GM23248 (cell line): ENCODE measurements at regions not wholly inside any gene's neighbourhood (a gene's known extent, or its start where the extent isn't known, plus 50 kb on each side); places are given as distances from the start of the nearest gene placed in this dataset.

Source experiments
- DNase-seq: peaks from one replicate; pipeline ENCODE4 v3.0.0-alpha.2; 2015
- H2AFZ ChIP-seq: fragments of 200-600 bp; sonication (generic); 2 replicates; pipeline ENCODE4 v1.6.1; 2016; ENCODE audit warnings: antibody characterized with exemption
- H3F3A ChIP-seq: fragments of 200-600 bp; sonication (generic); 2 replicates; pipeline ENCODE4 v1.6.1; 2016; ENCODE audit warnings: mild to moderate bottlenecking, antibody characterized with exemption, mixed run types; ENCODE audit not compliant: insufficient read depth
- H3K27ac ChIP-seq: fragments of 200-600 bp; sonication (generic); 2 replicates; pipeline ENCODE4 v1.5.1; 2016; ENCODE audit warnings: mild to moderate bottlenecking
- H3K27me3 ChIP-seq: fragments of 200-600 bp; sonication (generic); replicated peaks from 2 replicates; pipeline ENCODE4 v1.6.1; 2016; ENCODE audit warnings: mild to moderate bottlenecking; ENCODE audit not compliant: insufficient read depth
- H3K36me3 ChIP-seq: fragments of 200-600 bp; sonication (generic); 2 replicates; pipeline ENCODE4 v1.6.1; 2016; ENCODE audit warnings: low read depth, mild to moderate bottlenecking
- H3K4me1 ChIP-seq: fragments of 200-600 bp; sonication (generic); 2 replicates; pipeline ENCODE4 v1.6.1; 2016; ENCODE audit warnings: mild to moderate bottlenecking; ENCODE audit not compliant: insufficient read depth
- H3K4me2 ChIP-seq: fragments of 200-600 bp; sonication (generic); one replicate; pipeline ENCODE4 v1.6.1; 2016; ENCODE audit warnings: mild to moderate bottlenecking; ENCODE audit not compliant: unreplicated experiment
- H3K4me3 ChIP-seq: fragments of 200-600 bp; sonication (generic); 2 replicates; pipeline ENCODE4 v1.5.1; 2016; ENCODE audit warnings: mild to moderate bottlenecking
- H3K79me2 ChIP-seq: fragments of 200-600 bp; sonication (generic); 2 replicates; pipeline ENCODE4 v1.6.1; 2016; ENCODE audit warnings: mild to moderate bottlenecking; ENCODE audit not compliant: insufficient read depth
- H3K9ac ChIP-seq: fragments of 200-600 bp; sonication (generic); 2 replicates; pipeline ENCODE4 v1.6.1; 2016; ENCODE audit warnings: mild to moderate bottlenecking
- H3K9me2 ChIP-seq: fragments of 200-600 bp; sonication (generic); 2 replicates; pipeline ENCODE4 v1.6.1; 2016; ENCODE audit warnings: mixed run types, mild to moderate bottlenecking, moderate library complexity; ENCODE audit not compliant: insufficient read depth
- H3K9me3 ChIP-seq: fragments of 200-600 bp; sonication (generic); one replicate; pipeline ENCODE4 v1.6.1; 2017; ENCODE audit warnings: low read depth
- H4K20me1 ChIP-seq: fragments of 200-600 bp; sonication (generic); 2 replicates; pipeline ENCODE4 v1.6.0; 2016; ENCODE audit not compliant: insufficient read depth
- EZH2 ChIP-seq: fragments of 200-600 bp; sonication (generic); IDR thresholded peaks from 2 replicates; pipeline ENCODE4 v1.6.1; 2018; ENCODE audit warnings: antibody characterized with exemption, mild to moderate bottlenecking; ENCODE audit not compliant: insufficient read depth, poor library complexity, severe bottlenecking
- EZH2phosphoT487 ChIP-seq: fragments of 200-600 bp; sonication (generic); IDR thresholded peaks from 2 replicates; pipeline ENCODE4 v1.6.1; 2018; ENCODE audit warnings: antibody characterized with exemption, moderate library complexity, mild to moderate bottlenecking, low read depth; ENCODE audit not compliant: insufficient read depth
- WGBS, 2 experiments: methylation state at CpG; one replicate each; pipeline ENCODE4 v1.1.6; 2015 to 2017; ENCODE audit warnings: low lambda C conversion rate in 2 of 2, low coverage in 1 of 2; ENCODE audit errors: missing lambda C conversion rate in 2 of 2; 5-methylcytosine and 5-hydroxymethylcytosine counted together
- in situ Hi-C: fragments of 300-500 bp; cut with MboI; formaldehyde crosslinking; loops from 2 replicates; pipeline ENCODE4 v1.15.0; 2020

- 15 to 17% methylated on average over 4 of the region's 4 CpGs for WGBS, 2 experiments
- Histone ChIP-seq H3K9me2 (no peaks in the 10 kb centered on the region), H4K20me1 (no peaks in the 10 kb centered on the region), H3K27me3 (no peaks in the 10 kb centered on the region), H3K4me1 (no peaks in the 10 kb centered on the region), H2AFZ (no peak overlapping the region), H3K4me2 (no peak overlapping the region), H3K36me3 (no peaks in the 10 kb centered on the region), H3K4me3 (no peak overlapping the region), H3K27ac (no peak overlapping the region), H3F3A (no peaks in the 10 kb centered on the region), H3K79me2 (no peaks in the 10 kb centered on the region), H3K9ac (no peak overlapping the region), H3K9me3 (no peaks in the 10 kb centered on the region)
- no peak for DNase-seq
- in situ Hi-C loops: no loop called here
- TF ChIP-seq EZH2phosphoT487 (no peak), EZH2 (no peak)
Observed at GRCh38 chr1:239287296-239287695, 99.1 kb upstream of the CHRM3 start.

GRCh38 chr1:239283216-239283615 lies 103.2 kb upstream of the CHRM3 start:
- no peaks in the 10 kb centered on the region for H3F3A ChIP-seq
- no peak for TF ChIP-seq EZH2
- no peak for TF ChIP-seq EZH2phosphoT487
- DNase-seq: no peak
- no peak overlapping the region for H3K27ac ChIP-seq
- WGBS, 2 experiments: 13 to 14% methylated on average over 6 of the region's 6 CpGs
- no peak overlapping the region for H3K4me2 ChIP-seq
- H4K20me1 ChIP-seq: no peaks in the 10 kb centered on the region
- H3K36me3 ChIP-seq: no peaks in the 10 kb centered on the region
- no peaks in the 10 kb centered on the region for H3K4me1 ChIP-seq
- no peaks in the 10 kb centered on the region for H3K9me2 ChIP-seq
- H3K27me3 ChIP-seq: no peaks in the 10 kb centered on the region
- no peak overlapping the region for H2AFZ ChIP-seq
- in situ Hi-C loops: no loop called here
- H3K79me2 ChIP-seq: no peaks in the 10 kb centered on the region
- no peak overlapping the region for H3K4me3 ChIP-seq
- no peak overlapping the region for H3K9ac ChIP-seq
- H3K9me3 ChIP-seq: no peaks in the 10 kb centered on the region

GRCh38 chr1:239282411-239282810 lies 104.0 kb upstream of the CHRM3 start:
- H3F3A ChIP-seq: no peaks in the 10 kb centered on the region
- in situ Hi-C loops: no loop called here
- TF ChIP-seq EZH2phosphoT487: no peak
- no peak for TF ChIP-seq EZH2
- H3K27me3 ChIP-seq: no peaks in the 10 kb centered on the region
- H3K36me3 ChIP-seq: no peaks in the 10 kb centered on the region
- H3K9ac ChIP-seq: no peak overlapping the region
- no peaks in the 10 kb centered on the region for H4K20me1 ChIP-seq
- no peak overlapping the region for H3K4me3 ChIP-seq
- no peak for DNase-seq
- no peak overlapping the region for H2AFZ ChIP-seq
- H3K9me2 ChIP-seq: no peaks in the 10 kb centered on the region
- H3K9me3 ChIP-seq: no peaks in the 10 kb centered on the region
- H3K27ac ChIP-seq: no peak overlapping the region
- H3K79me2 ChIP-seq: no peaks in the 10 kb centered on the region
- no peaks in the 10 kb centered on the region for H3K4me1 ChIP-seq
- 1 to 5% methylated on average over 3 of the region's 3 CpGs for WGBS, 2 experiments
- H3K4me2 ChIP-seq: no peak overlapping the region

GRCh38 chr1:239276051-239276450 lies 110.3 kb upstream of the CHRM3 start:
- H3K4me3 ChIP-seq: no peak overlapping the region
- DNase-seq: no peak
- H2AFZ ChIP-seq: no peak overlapping the region
- 16 to 31% methylated on average over 5 of the region's 5 CpGs for WGBS, 2 experiments
- in situ Hi-C loops: no loop called here
- no peaks in the 10 kb centered on the region for H3K4me1 ChIP-seq
- no peaks in the 10 kb centered on the region for H3K36me3 ChIP-seq
- no peak overlapping the region for H3K27ac ChIP-seq
- no peaks in the 10 kb centered on the region for H3K27me3 ChIP-seq
- no peak for TF ChIP-seq EZH2
- no peak for TF ChIP-seq EZH2phosphoT487
- H3K4me2 ChIP-seq: no peak overlapping the region
- H3K9me3 ChIP-seq: no peaks in the 10 kb centered on the region
- H3K9me2 ChIP-seq: no peaks in the 10 kb centered on the region
- no peaks in the 10 kb centered on the region for H4K20me1 ChIP-seq
- H3F3A ChIP-seq: no peaks in the 10 kb centered on the region
- no peaks in the 10 kb centered on the region for H3K79me2 ChIP-seq
- no peak overlapping the region for H3K9ac ChIP-seq

- H3K9me2 ChIP-seq: no peaks in the 10 kb centered on the region
- DNase-seq: no peak
- H2AFZ ChIP-seq: no peak overlapping the region
- WGBS, 2 experiments: 7 to 14% methylated on average over 4 of the region's 4 CpGs
- no peak overlapping the region for H3K27ac ChIP-seq
- H3K36me3 ChIP-seq: no peaks in the 10 kb centered on the region
- no peak overlapping the region for H3K9ac ChIP-seq
- in situ Hi-C loops: no loop called here
- no peaks in the 10 kb centered on the region for H3K4me1 ChIP-seq
- no peak overlapping the region for H3K4me2 ChIP-seq
- H3K9me3 ChIP-seq: no peaks in the 10 kb centered on the region
- no peaks in the 10 kb centered on the region for H4K20me1 ChIP-seq
- H3K4me3 ChIP-seq: no peak overlapping the region
- H3K79me2 ChIP-seq: no peaks in the 10 kb centered on the region
- TF ChIP-seq EZH2phosphoT487 (no peak), EZH2 (no peak)
- no peaks in the 10 kb centered on the region for H3F3A ChIP-seq
- no peaks in the 10 kb centered on the region for H3K27me3 ChIP-seq
Observed at GRCh38 chr1:239274242-239274830, 112.0 kb upstream of the CHRM3 start.
